A673 (cell line): ENCODE measurements at regions not wholly inside any gene's neighbourhood (a gene's known extent, or its start where the extent isn't known, plus 50 kb on each side); places are given as distances from the start of the nearest gene placed in this dataset.

Source experiments
- CTCF ChIP-seq: fragments of 300-800, 200-600 bp; sonication (generic); conservative IDR thresholded peaks from 2 replicates; pipeline ENCODE4 v1.5.1; 2017; ENCODE audit warnings: low read depth, mild to moderate bottlenecking, antibody characterized with exemption, low read length, moderate library complexity, mixed read lengths
- EZH2 ChIP-seq: fragments of 200-600 bp; sonication (generic); IDR thresholded peaks from 2 replicates; pipeline ENCODE4 v1.6.1; 2017; ENCODE audit warnings: borderline replicate concordance, low read depth, mild to moderate bottlenecking, mixed read lengths, antibody characterized with exemption, low read length; ENCODE audit not compliant: poor library complexity, severe bottlenecking

GRCh38 chr9:28587052-28587451, 1013.8 kb upstream of the C9orf72 start:
- TF ChIP-seq CTCF (no peak), EZH2 (no peak)
